ENCODE measurements at regions not wholly inside any gene's neighbourhood (a gene's known extent, or its start where the extent isn't known, plus 50 kb on each side); places are given as distances from the start of the nearest gene placed in this dataset.

- TF ChIP-seq, protein P1, sequence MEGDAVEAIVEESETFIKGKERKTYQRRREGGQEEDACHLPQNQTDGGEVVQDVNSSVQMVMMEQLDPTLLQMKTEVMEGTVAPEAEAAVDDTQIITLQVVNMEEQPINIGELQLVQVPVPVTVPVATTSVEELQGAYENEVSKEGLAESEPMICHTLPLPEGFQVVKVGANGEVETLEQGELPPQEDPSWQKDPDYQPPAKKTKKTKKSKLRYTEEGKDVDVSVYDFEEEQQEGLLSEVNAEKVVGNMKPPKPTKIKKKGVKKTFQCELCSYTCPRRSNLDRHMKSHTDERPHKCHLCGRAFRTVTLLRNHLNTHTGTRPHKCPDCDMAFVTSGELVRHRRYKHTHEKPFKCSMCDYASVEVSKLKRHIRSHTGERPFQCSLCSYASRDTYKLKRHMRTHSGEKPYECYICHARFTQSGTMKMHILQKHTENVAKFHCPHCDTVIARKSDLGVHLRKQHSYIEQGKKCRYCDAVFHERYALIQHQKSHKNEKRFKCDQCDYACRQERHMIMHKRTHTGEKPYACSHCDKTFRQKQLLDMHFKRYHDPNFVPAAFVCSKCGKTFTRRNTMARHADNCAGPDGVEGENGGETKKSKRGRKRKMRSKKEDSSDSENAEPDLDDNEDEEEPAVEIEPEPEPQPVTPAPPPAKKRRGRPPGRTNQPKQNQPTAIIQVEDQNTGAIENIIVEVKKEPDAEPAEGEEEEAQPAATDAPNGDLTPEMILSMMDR (IDR thresholded peaks at IDR 0.05): no peak
- TF ChIP-seq EZH2 (IDR thresholded peaks at IDR 0.05; ENCODE audit: borderline replicate concordance, insufficient read depth, low read depth, low read length, poor library complexity, severe bottlenecking): no peak
Measured at GRCh38 chr20:54382419-54382818, 93.0 kb upstream of the DOK5 start.

Data from B cell (primary cell).